Neuronal stem cell (in vitro differentiated cells): ENCODE measurements at regions not wholly inside any gene's neighbourhood (a gene's known extent, or its start where the extent isn't known, plus 50 kb on each side); places are given as distances from the start of the nearest gene placed in this dataset.

ENCODE experiments used
- DNase-seq: peaks from one replicate; pipeline ENCODE4 v3.0.0-alpha.2; 2013; ENCODE audit warnings: low spot score
- H2AFZ ChIP-seq: one replicate; pipeline ENCODE4 v1.6.1; 2013; ENCODE audit warnings: mild to moderate bottlenecking, low read length, inconsistent platforms
- H2AK5ac ChIP-seq: 2 replicates; pipeline ENCODE4 v1.6.1; 2013; ENCODE audit warnings: low read depth, mild to moderate bottlenecking, inconsistent platforms, low read length, moderate library complexity, mixed read lengths
- H2BK120ac ChIP-seq: 2 replicates; pipeline ENCODE4 v1.6.1; 2013; ENCODE audit warnings: low read depth, mild to moderate bottlenecking, inconsistent platforms, low read length, moderate library complexity, mixed read lengths
- H2BK12ac ChIP-seq: one replicate; pipeline ENCODE4 v1.6.1; 2013; ENCODE audit warnings: low read length, inconsistent platforms
- H2BK15ac ChIP-seq: 2 replicates; pipeline ENCODE4 v1.6.1; 2013; ENCODE audit warnings: mild to moderate bottlenecking, low read length, inconsistent platforms, mixed read lengths
- H2BK5ac ChIP-seq: one replicate; pipeline ENCODE4 v1.6.1; 2013; ENCODE audit warnings: inconsistent platforms, mild to moderate bottlenecking, low read length, moderate library complexity
- H3K14ac ChIP-seq: one replicate; pipeline ENCODE4 v1.6.1; 2013; ENCODE audit warnings: low read length, inconsistent platforms
- H3K18ac ChIP-seq: 2 replicates; pipeline ENCODE4 v1.6.1; 2013; ENCODE audit warnings: low read length, inconsistent platforms
- H3K23ac ChIP-seq: 2 replicates; pipeline ENCODE4 v1.6.1; 2013; ENCODE audit warnings: low read depth, mild to moderate bottlenecking, mixed read lengths, low read length, inconsistent platforms; ENCODE audit not compliant: poor library complexity
- H3K27ac ChIP-seq: replicated peaks from 3 replicates; pipeline ENCODE4 v1.5.1; 2013; ENCODE audit warnings: low read length, inconsistent platforms
- H3K27me3 ChIP-seq, 3 experiments: 2 replicates each; pipeline ENCODE4 v1.6.1; 2013; ENCODE audit warnings: low read length in 3 of 3, mild to moderate bottlenecking in 2 of 3, inconsistent platforms in 1 of 3, low read depth in 1 of 3, mixed read lengths in 1 of 3, moderate library complexity in 1 of 3; ENCODE audit not compliant: control insufficient read depth in 3 of 3, insufficient read depth in 3 of 3
- H3K36me3 ChIP-seq, 2 donors: replicated peaks in 1 of 2; 2 replicates each; pipeline ENCODE4 v1.6.1; 2013; ENCODE audit warnings: low read length in 2 of 2; ENCODE audit not compliant: control insufficient read depth in 2 of 2, insufficient read depth in 2 of 2
- H3K4ac ChIP-seq: 2 replicates; pipeline ENCODE4 v1.6.1; 2013; ENCODE audit warnings: inconsistent platforms, mild to moderate bottlenecking, low read length, moderate library complexity
- H3K4me1 ChIP-seq, 2 donors: 1 replicate in 1 of 2; 2 replicates in 1 of 2; pipeline ENCODE4 v1.6.1; 2013; ENCODE audit warnings: low read length in 2 of 2, low read depth in 1 of 2; ENCODE audit not compliant: control insufficient read depth in 2 of 2, insufficient read depth in 1 of 2
- H3K4me2 ChIP-seq: one replicate; pipeline ENCODE4 v1.6.1; 2013; ENCODE audit warnings: mild to moderate bottlenecking, low read length, inconsistent platforms; ENCODE audit not compliant: insufficient read depth, poor library complexity, severe bottlenecking
- H3K4me3 ChIP-seq, 2 donors: 2 replicates each; pipeline ENCODE4 v1.5.1; 2013; ENCODE audit warnings: low read length in 2 of 2, mild to moderate bottlenecking in 2 of 2, inconsistent platforms in 1 of 2, moderate library complexity in 1 of 2
- H3K79me1 ChIP-seq: one replicate; pipeline ENCODE4 v1.6.1; 2013; ENCODE audit warnings: low read depth, mild to moderate bottlenecking, inconsistent platforms, low read length, moderate library complexity
- H3K9ac ChIP-seq: one replicate; pipeline ENCODE4 v1.6.1; 2013; ENCODE audit warnings: mild to moderate bottlenecking, low read depth, low read length, inconsistent platforms; ENCODE audit not compliant: poor library complexity
- H3K9me3 ChIP-seq, 2 donors: replicated peaks in 1 of 2; 2 replicates each; pipeline versions ENCODE3 to v1.6.1; 2013; ENCODE audit warnings: low read length in 2 of 2, mild to moderate bottlenecking in 2 of 2, inconsistent platforms in 1 of 2, low read depth in 1 of 2, mixed read lengths in 1 of 2, moderate library complexity in 1 of 2; ENCODE audit not compliant: control insufficient read depth in 2 of 2, insufficient read depth in 1 of 2
- H4K8ac ChIP-seq: one replicate; pipeline ENCODE4 v1.6.1; 2013; ENCODE audit warnings: low read depth, mild to moderate bottlenecking, inconsistent platforms, low read length, moderate library complexity
- H4K91ac ChIP-seq: one replicate; pipeline ENCODE4 v1.6.1; 2013; ENCODE audit warnings: low read length, low read depth, mild to moderate bottlenecking, inconsistent platforms; ENCODE audit not compliant: poor library complexity
- WGBS, 2 donors: extraction: QIAGEN DNeasy Blood & Tissue Kit; methylation state at CpG; one replicate each; pipeline ENCODE4 v1.1.7; 2013; ENCODE audit warnings: missing lambda C conversion rate in 2 of 2, mixed read lengths in 1 of 2; ENCODE audit not compliant: insufficient read length in 2 of 2, insufficient replicate concordance in 1 of 2; ENCODE audit errors: extremely low coverage in 2 of 2; 5-methylcytosine and 5-hydroxymethylcytosine counted together

DNA sequence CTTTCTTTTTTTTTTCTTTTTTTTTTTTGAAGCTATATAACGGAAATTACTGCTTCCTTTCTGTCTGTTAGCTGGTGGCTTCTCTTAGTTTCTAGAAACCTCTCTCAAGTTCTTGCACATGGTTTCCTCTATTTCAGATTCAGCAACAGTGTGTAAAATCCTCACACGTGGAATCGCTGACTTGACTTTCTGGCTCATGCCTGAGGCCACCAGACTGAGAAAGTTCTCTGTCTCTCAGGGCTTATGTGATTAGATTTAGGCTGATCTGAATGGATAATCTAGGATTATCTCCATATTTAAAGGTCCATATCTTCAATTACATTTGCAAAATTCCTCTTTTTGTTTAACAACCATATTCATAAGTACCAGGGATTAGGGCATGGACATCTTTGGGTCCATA lies 856.3 kb upstream of the SLITRK6 start:
- Histone ChIP-seq H3K4me2 (no peak overlapping the region), H3K9ac (no peak overlapping the region), H3K4me3 (no peak overlapping the region), H2AFZ (no peak overlapping the region), H4K8ac (no peak overlapping the region), H2BK15ac (no peak overlapping the region), H3K9me3 (no peaks in the 10 kb centered on the region), H3K36me3 (no peaks in the 10 kb centered on the region), H3K4me1 (no peaks in the 10 kb centered on the region), H3K27me3 (no peaks in the 10 kb centered on the region), H3K18ac (no peak overlapping the region), H3K23ac (no peak overlapping the region), H2AK5ac (no peak overlapping the region), H2BK12ac (no peak overlapping the region), H2BK120ac (no peak overlapping the region), H3K79me1 (no peaks in the 10 kb centered on the region), H2BK5ac (no peak overlapping the region), H3K4ac (no peak overlapping the region), H3K14ac (no peak overlapping the region), H4K91ac (no peak overlapping the region), H3K27ac (no peak overlapping the region)
- DNase-seq = no peak
- no CpG with 5 or more reads among the region's 3 CpGs for WGBS, 2 donors

DNA sequence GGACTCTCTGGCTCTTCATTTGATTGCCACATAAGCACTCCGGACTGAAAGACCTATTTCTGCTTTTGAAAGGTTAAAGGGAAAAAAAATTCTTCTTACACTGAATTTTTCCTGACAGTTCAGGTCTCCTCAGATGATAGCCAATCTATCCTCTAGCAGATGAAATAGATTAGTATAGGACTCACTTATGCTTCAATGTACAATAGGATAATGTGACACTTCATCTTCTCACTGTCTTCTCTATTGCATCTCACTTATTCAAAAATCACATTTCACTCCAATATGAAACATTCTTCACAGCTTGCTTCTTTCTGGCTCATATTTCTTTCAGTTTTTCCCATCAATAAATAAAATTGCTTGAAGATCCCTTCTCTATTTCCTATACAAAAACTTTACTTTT lies 860.9 kb upstream of the SLITRK6 start:
- no peak overlapping the region for H2AFZ ChIP-seq
- H3K27ac ChIP-seq = no peak overlapping the region
- H3K9me3 ChIP-seq = no peaks in the 10 kb centered on the region
- H3K79me1 ChIP-seq = no peaks in the 10 kb centered on the region
- H4K91ac ChIP-seq = no peak overlapping the region
- H3K23ac ChIP-seq = no peak overlapping the region
- H3K4me3 ChIP-seq = no peak overlapping the region
- no peak overlapping the region for H3K14ac ChIP-seq
- no peaks in the 10 kb centered on the region for H3K4me1 ChIP-seq
- H2BK5ac ChIP-seq = no peak overlapping the region
- no peak for DNase-seq
- no peak overlapping the region for H3K18ac ChIP-seq
- no CpG with 5 or more reads among the region's 1 CpG for WGBS, 2 donors
- H2BK12ac ChIP-seq = no peak overlapping the region
- no peak overlapping the region for H2BK15ac ChIP-seq
- H2AK5ac ChIP-seq = no peak overlapping the region
- H3K4ac ChIP-seq = no peak overlapping the region
- no peaks in the 10 kb centered on the region for H3K27me3 ChIP-seq
- no peak overlapping the region for H2BK120ac ChIP-seq
- H3K4me2 ChIP-seq = no peak overlapping the region
- H3K36me3 ChIP-seq = no peaks in the 10 kb centered on the region
- H3K9ac ChIP-seq = no peak overlapping the region
- no peak overlapping the region for H4K8ac ChIP-seq

DNA sequence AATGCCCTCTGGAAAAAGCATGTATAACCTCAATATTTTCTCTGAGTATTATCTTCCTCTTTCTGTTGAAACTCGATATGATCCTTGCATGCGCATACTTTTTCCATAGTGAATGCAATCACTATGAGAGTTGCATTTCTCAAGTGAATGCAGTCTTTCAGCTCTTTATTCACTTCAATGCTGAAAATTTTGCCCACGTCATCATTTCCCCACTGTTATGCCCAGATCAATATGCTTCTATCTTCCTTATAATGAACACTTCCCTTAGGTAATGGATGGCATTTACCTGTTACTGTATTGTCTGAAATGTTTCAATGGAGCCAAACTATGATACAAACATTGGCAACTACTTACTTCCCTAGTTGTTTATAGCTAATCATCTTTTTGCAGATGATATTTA lies 866.6 kb upstream of the SLITRK6 start:
- Histone ChIP-seq H2BK5ac (no peak overlapping the region), H2BK15ac (no peak overlapping the region), H2BK12ac (no peak overlapping the region), H3K4me1 (no peaks in the 10 kb centered on the region), H2AFZ (no peak overlapping the region), H2AK5ac (no peak overlapping the region), H3K4me2 (no peak overlapping the region), H3K27ac (no peak overlapping the region), H3K14ac (no peak overlapping the region), H3K9ac (no peak overlapping the region), H4K91ac (no peak overlapping the region), H3K9me3 (no peaks in the 10 kb centered on the region), H3K79me1 (no peaks in the 10 kb centered on the region), H3K18ac (no peak overlapping the region), H2BK120ac (no peak overlapping the region), H3K23ac (no peak overlapping the region), H3K4me3 (no peak overlapping the region), H3K36me3 (no peaks in the 10 kb centered on the region), H3K4ac (no peak overlapping the region), H4K8ac (no peak overlapping the region), H3K27me3 (no peaks in the 10 kb centered on the region)
- WGBS, 2 donors = no CpG with 5 or more reads among the region's 3 CpGs
- DNase-seq = no peak

DNA sequence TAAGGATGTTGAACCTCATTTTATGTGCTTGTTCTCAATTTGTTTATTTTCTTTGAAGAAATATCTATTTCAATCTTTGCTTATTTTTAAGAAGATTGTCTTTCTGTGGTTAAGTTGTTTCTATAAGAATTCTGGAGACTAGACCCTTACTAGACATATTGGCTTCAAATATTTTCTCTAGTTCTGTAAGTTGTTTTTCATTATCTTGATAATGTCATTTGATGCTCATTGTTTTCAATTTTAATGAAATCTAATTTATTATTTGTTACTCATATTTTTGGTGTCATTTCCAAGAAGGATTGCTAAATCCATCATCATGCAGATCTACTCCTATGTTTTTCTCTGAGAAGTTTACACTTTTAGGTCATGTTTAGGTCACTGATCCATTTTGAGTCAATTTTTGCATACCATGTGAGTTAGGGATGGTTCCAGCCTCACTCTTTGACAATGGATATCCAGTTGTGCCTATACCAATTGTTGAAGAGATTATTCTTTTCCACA lies 874.8 kb upstream of the SLITRK6 start:
- no peak overlapping the region for H4K91ac ChIP-seq

More for the DNA sequence above, 874.8 kb upstream of the SLITRK6 start:
- no peak overlapping the region for H3K14ac ChIP-seq
- H3K23ac ChIP-seq = no peak overlapping the region
- H2AFZ ChIP-seq = no peak overlapping the region
- no peak overlapping the region for H2BK15ac ChIP-seq
- no peak overlapping the region for H3K9ac ChIP-seq
- H2BK12ac ChIP-seq = no peak overlapping the region
- H3K4me2 ChIP-seq = no peak overlapping the region
- no peaks in the 10 kb centered on the region for H3K36me3 ChIP-seq
- no peak overlapping the region for H2BK5ac ChIP-seq
- H3K27me3 ChIP-seq = no peaks in the 10 kb centered on the region
- no peak overlapping the region for H4K8ac ChIP-seq
- no peak overlapping the region for H2BK120ac ChIP-seq
- H3K27ac ChIP-seq = no peak overlapping the region
- no peak overlapping the region for H2AK5ac ChIP-seq
- DNase-seq = no peak
- no peak overlapping the region for H3K4ac ChIP-seq
- no peaks in the 10 kb centered on the region for H3K4me1 ChIP-seq
- no peak overlapping the region for H3K4me3 ChIP-seq
- no peak overlapping the region for H3K18ac ChIP-seq
- no peaks in the 10 kb centered on the region for H3K79me1 ChIP-seq
- H3K9me3 ChIP-seq = no peaks in the 10 kb centered on the region
